GM21360 (cell line): ENCODE measurements at regions not wholly inside any gene's neighbourhood (a gene's known extent, or its start where the extent isn't known, plus 50 kb on each side); places are given as distances from the start of the nearest gene placed in this dataset.
"Not testable (repeated sequence)": the region's sequence is repeated elsewhere in the genome, so short reads cannot be mapped to it uniquely, and the experiment has no call there.

Experiments used
- ATAC-seq: cut with Tn5 transposase; IDR thresholded peaks from one replicate; pipeline ENCODE4 v1.9.1; 2021; ENCODE audit warnings: mild to moderate bottlenecking, moderate library complexity; ENCODE audit not compliant: unreplicated experiment

- ATAC-seq = no peak
Measured at GRCh38 chr4:106530024-106530361, 161.4 kb upstream of the GIMD1 start.

- no peak for ATAC-seq
Measured at GRCh38 chr4:106529348-106530023, 160.9 kb upstream of the GIMD1 start.

GRCh38 chr4:106527316-106527715 lies 158.7 kb upstream of the GIMD1 start:
- ATAC-seq = no peak

GRCh38 chr4:106525425-106525824 lies 156.8 kb upstream of the GIMD1 start:
- not testable (repeated sequence) for ATAC-seq

GRCh38 chr4:106524772-106525171 lies 156.2 kb upstream of the GIMD1 start:
- not testable (repeated sequence) for ATAC-seq

- no peak for ATAC-seq
Measured at GRCh38 chr4:106522839-106523238, 154.3 kb upstream of the GIMD1 start.

GRCh38 chr4:106512706-106513105 lies 144.1 kb upstream of the GIMD1 start:
- no peak for ATAC-seq

- no peak for ATAC-seq
Measured at GRCh38 chr4:106507440-106507839, 138.9 kb upstream of the GIMD1 start.

- ATAC-seq = no peak
Measured at GRCh38 chr4:106503116-106504050, 134.8 kb upstream of the GIMD1 start.

GRCh38 chr4:106502106-106502699 lies 133.6 kb upstream of the GIMD1 start:
- peak; percentile 85 for ATAC-seq

GRCh38 chr4:106497271-106497670 lies 128.7 kb upstream of the GIMD1 start:
- ATAC-seq = no peak

GRCh38 chr4:106496061-106496460 lies 127.5 kb upstream of the GIMD1 start:
- no peak for ATAC-seq

GRCh38 chr4:106495476-106495875 lies 126.9 kb upstream of the GIMD1 start:
- ATAC-seq = no peak

- no peak for ATAC-seq
Measured at GRCh38 chr4:106494066-106494465, 125.5 kb upstream of the GIMD1 start.

- ATAC-seq = no peak
Measured at GRCh38 chr4:106493086-106493485, 124.5 kb upstream of the GIMD1 start.

- no peak for ATAC-seq
Measured at GRCh38 chr4:106486533-106486932, 118.0 kb upstream of the GIMD1 start.

GRCh38 chr4:106481801-106482200 lies 113.2 kb upstream of the GIMD1 start:
- ATAC-seq = no peak

- no peak for ATAC-seq
Measured at GRCh38 chr4:106478152-106478551, 109.6 kb upstream of the GIMD1 start.

GRCh38 chr4:106476741-106477140 lies 108.2 kb upstream of the GIMD1 start:
- no peak for ATAC-seq

GRCh38 chr4:106473515-106473914 lies 104.9 kb upstream of the GIMD1 start:
- ATAC-seq = no peak

GRCh38 chr4:106471151-106471550 lies 102.6 kb upstream of the GIMD1 start:
- no peak for ATAC-seq

- no peak for ATAC-seq
Measured at GRCh38 chr4:106463622-106464021, 95.0 kb upstream of the GIMD1 start.
